ENCODE measurements at regions not wholly inside any gene's neighbourhood (a gene's known extent, or its start where the extent isn't known, plus 50 kb on each side); places are given as distances from the start of the nearest gene placed in this dataset.

- Mint-ChIP-seq H3K27ac (no peak overlapping the region), H3K27me3 (ENCODE audit: insufficient read depth) (no peaks in the 10 kb centered on the region)
Observed at GRCh38 chr3:117217760-117218316, 508.3 kb downstream of the TUSC7 start.

GRCh38 chr3:117218641-117219048 is 509.1 kb downstream of the TUSC7 start:
- Histone ChIP-seq H3K9ac (ENCODE audit: extremely low read depth, low read length, poor library complexity, severe bottlenecking) (no peak overlapping the region), H3K36me3 (ENCODE audit: control insufficient read depth, insufficient read depth, low read length) (no peaks in the 10 kb centered on the region), H3K27me3 (ENCODE audit: control insufficient read depth, insufficient read depth, low read length, poor library complexity, severe bottlenecking) (no peaks in the 10 kb centered on the region), H3K9me3 (ENCODE audit: control insufficient read depth, low read length) (no peaks in the 10 kb centered on the region), H3K27ac (ENCODE audit: low read depth, low read length) (no peak overlapping the region), H3K4me1 (ENCODE audit: control insufficient read depth, insufficient read depth, low read length) (peaks cover 3% of the 10 kb centered on the region), H3K4me3 (ENCODE audit: low read length) (no peak overlapping the region)
- H3K27me3 Mint-ChIP-seq (ENCODE audit: insufficient read depth) = no peaks in the 10 kb centered on the region
- WGBS, 2 experiments (ENCODE audit: insufficient coverage in 1 of 2, insufficient read length in 1 of 2) = 86 to 93% methylated on average over 3 of the region's 3 CpGs
- H3K27ac Mint-ChIP-seq = no peak overlapping the region
- H3K4me1 Mint-ChIP-seq = peaks cover 6% of the 10 kb centered on the region
- H3K4me3 Mint-ChIP-seq = no peak overlapping the region
- TF ChIP-seq CTCF (conservative IDR thresholded peaks at IDR 0.05) = no peak
- H3K36me3 Mint-ChIP-seq (ENCODE audit: low read depth) = no peaks in the 10 kb centered on the region
- no peaks in the 10 kb centered on the region for H3K9me3 Mint-ChIP-seq
- DNase-seq = no peak

More at GRCh38 chr3:117217760-117218316, 508.3 kb downstream of the TUSC7 start:
- H3K9me3 Mint-ChIP-seq = no peaks in the 10 kb centered on the region
- Histone ChIP-seq H3K4me3 (ENCODE audit: low read length) (no peak overlapping the region), H3K36me3 (ENCODE audit: control insufficient read depth, insufficient read depth, low read length) (no peaks in the 10 kb centered on the region), H3K4me1 (ENCODE audit: control insufficient read depth, insufficient read depth, low read length) (peaks cover 3% of the 10 kb centered on the region), H3K27ac (ENCODE audit: low read depth, low read length) (no peak overlapping the region), H3K27me3 (ENCODE audit: control insufficient read depth, insufficient read depth, low read length, poor library complexity, severe bottlenecking) (no peaks in the 10 kb centered on the region), H3K9ac (ENCODE audit: extremely low read depth, low read length, poor library complexity, severe bottlenecking) (no peak overlapping the region), H3K9me3 (ENCODE audit: control insufficient read depth, low read length) (peaks cover 1% of the 10 kb centered on the region)
- H3K4me1 Mint-ChIP-seq = peaks cover 6% of the 10 kb centered on the region
- WGBS, 2 experiments (ENCODE audit: insufficient coverage in 1 of 2, insufficient read length in 1 of 2) = 93 to 96% methylated on average over 4 to 5 of the region's 5 CpGs
- no peak for TF ChIP-seq CTCF (conservative IDR thresholded peaks at IDR 0.05)
- H3K36me3 Mint-ChIP-seq (ENCODE audit: low read depth) = no peaks in the 10 kb centered on the region
- DNase-seq = no peak
- no peak overlapping the region for H3K4me3 Mint-ChIP-seq

GRCh38 chr3:117219296-117219695 is 509.7 kb downstream of the TUSC7 start:
- Mint-ChIP-seq H3K27ac (no peak overlapping the region), H3K4me3 (no peak overlapping the region), H3K4me1 (peaks cover 6% of the 10 kb centered on the region), H3K36me3 (ENCODE audit: low read depth) (no peaks in the 10 kb centered on the region), H3K9me3 (no peaks in the 10 kb centered on the region), H3K27me3 (ENCODE audit: insufficient read depth) (no peaks in the 10 kb centered on the region)
- H3K9ac ChIP-seq (ENCODE audit: extremely low read depth, low read length, poor library complexity, severe bottlenecking) = no peak overlapping the region
- 100% methylated on average over 1 of the region's 2 CpGs; no CpG with 5 or more reads in 1 of the 2 experiments for WGBS, 2 experiments (ENCODE audit: insufficient coverage in 1 of 2, insufficient read length in 1 of 2)
- no peaks in the 10 kb centered on the region for H3K27me3 ChIP-seq (ENCODE audit: control insufficient read depth, insufficient read depth, low read length, poor library complexity, severe bottlenecking)
- H3K9me3 ChIP-seq (ENCODE audit: control insufficient read depth, low read length) = no peaks in the 10 kb centered on the region
- TF ChIP-seq CTCF (conservative IDR thresholded peaks at IDR 0.05) = no peak
- no peaks in the 10 kb centered on the region for H3K36me3 ChIP-seq (ENCODE audit: control insufficient read depth, insufficient read depth, low read length)
- no peak for DNase-seq
- no peak overlapping the region for H3K27ac ChIP-seq (ENCODE audit: low read depth, low read length)
- no peak overlapping the region for H3K4me3 ChIP-seq (ENCODE audit: low read length)
- peaks cover 3% of the 10 kb centered on the region for H3K4me1 ChIP-seq (ENCODE audit: control insufficient read depth, insufficient read depth, low read length)

Data from endodermal cell (in vitro differentiated cells).